ENCODE measurements at regions not wholly inside any gene's neighbourhood (a gene's known extent, or its start where the extent isn't known, plus 50 kb on each side); places are given as distances from the start of the nearest gene placed in this dataset.

DNA sequence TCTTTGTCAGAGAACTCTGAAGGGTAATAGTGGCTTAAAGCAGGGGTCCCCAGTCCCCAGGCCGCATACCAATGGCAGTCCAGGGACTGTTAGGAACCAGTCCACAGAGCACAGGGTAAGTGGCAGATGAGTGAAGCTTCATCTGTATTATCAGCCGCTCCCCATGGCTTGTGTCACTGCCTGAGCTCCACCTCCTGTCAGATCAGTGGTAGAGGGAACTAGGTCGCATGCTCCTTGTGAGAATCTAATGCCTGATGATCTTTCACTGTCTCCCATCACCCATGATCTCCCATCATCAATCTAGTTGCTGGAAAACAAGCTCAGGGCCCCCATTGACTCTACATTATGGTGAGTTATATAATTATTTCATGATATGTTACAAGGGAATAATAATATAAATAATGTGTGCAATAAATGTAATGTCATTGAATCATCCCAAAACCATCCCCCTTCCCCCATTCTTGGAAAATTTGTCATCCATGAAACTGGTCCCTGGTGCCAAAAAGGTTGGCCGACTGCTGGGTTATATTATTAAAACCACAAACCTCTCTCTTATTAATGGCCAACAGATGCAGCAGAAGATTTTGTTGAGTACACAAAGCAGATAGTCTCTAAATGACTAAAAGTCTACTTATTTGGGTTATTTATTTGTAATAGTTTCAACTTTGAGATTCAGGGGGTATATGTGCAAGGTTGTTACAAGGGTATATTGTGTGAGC lies 782.7 kb downstream of the CDH11 start:
- no peaks in the 10 kb centered on the region for H3K4me1 Mint-ChIP-seq
- H3K9me3 Mint-ChIP-seq, result peaks cover 2% of the 10 kb centered on the region
- TF ChIP-seq CTCF (IDR thresholded peaks at IDR 0.05; ENCODE audit: unreplicated experiment in 3 of 3), result no peak
- no peak overlapping the region for H3K4me3 Mint-ChIP-seq
- H3K27ac Mint-ChIP-seq, result no peak overlapping the region
- H3K36me3 Mint-ChIP-seq (ENCODE audit: low read depth), result no peaks in the 10 kb centered on the region
- H3K27me3 Mint-ChIP-seq (ENCODE audit: low read depth), result no peaks in the 10 kb centered on the region

- H3K36me3 Mint-ChIP-seq (ENCODE audit: low read depth), result no peaks in the 10 kb centered on the region
- no peak for TF ChIP-seq CTCF (IDR thresholded peaks at IDR 0.05; ENCODE audit: unreplicated experiment in 3 of 3)
- H3K4me1 Mint-ChIP-seq, result no peaks in the 10 kb centered on the region
- no peaks in the 10 kb centered on the region for H3K27me3 Mint-ChIP-seq (ENCODE audit: low read depth)
- H3K9me3 Mint-ChIP-seq, result no peaks in the 10 kb centered on the region
- H3K4me3 Mint-ChIP-seq, result no peak overlapping the region
- H3K27ac Mint-ChIP-seq, result no peak overlapping the region
Measured at GRCh38 chr16:64321881-64322280, 800.0 kb downstream of the CDH11 start.

- H3K36me3 Mint-ChIP-seq (ENCODE audit: low read depth), result no peaks in the 10 kb centered on the region
- H3K27ac Mint-ChIP-seq, result no peak overlapping the region
- H3K27me3 Mint-ChIP-seq (ENCODE audit: low read depth), result no peaks in the 10 kb centered on the region
- no peak overlapping the region for H3K4me3 Mint-ChIP-seq
- no peaks in the 10 kb centered on the region for H3K9me3 Mint-ChIP-seq
- TF ChIP-seq CTCF (IDR thresholded peaks at IDR 0.05; ENCODE audit: unreplicated experiment in 3 of 3), result no peak
- H3K4me1 Mint-ChIP-seq, result no peaks in the 10 kb centered on the region
Measured at GRCh38 chr16:64321066-64321465, 800.8 kb downstream of the CDH11 start.

DNA sequence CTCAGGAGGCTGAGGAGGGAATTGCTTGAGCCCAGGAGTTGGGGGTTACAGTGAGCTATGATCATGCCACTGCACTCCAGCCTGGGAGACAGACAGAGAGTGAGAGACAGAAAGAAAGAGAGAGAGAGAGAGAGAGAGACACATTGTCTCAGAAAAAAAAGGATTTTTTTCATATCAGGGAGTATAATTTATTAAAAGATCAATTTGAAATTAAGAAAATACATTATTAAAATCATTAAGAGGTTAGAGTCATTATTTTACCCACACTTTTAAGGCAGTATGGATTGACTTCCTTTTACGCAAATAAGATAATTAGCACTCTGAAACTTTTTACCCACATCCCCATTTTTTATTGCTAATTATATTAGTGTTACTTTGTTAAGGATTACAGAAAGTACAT lies 804.3 kb downstream of the CDH11 start:
- Mint-ChIP-seq H3K4me1 (peaks cover 5% of the 10 kb centered on the region), H3K27ac (no peak overlapping the region), H3K27me3 (ENCODE audit: low read depth) (no peaks in the 10 kb centered on the region), H3K36me3 (ENCODE audit: low read depth) (no peaks in the 10 kb centered on the region), H3K4me3 (no peak overlapping the region), H3K9me3 (no peaks in the 10 kb centered on the region)
- no peak for TF ChIP-seq CTCF (IDR thresholded peaks at IDR 0.05; ENCODE audit: unreplicated experiment in 3 of 3)

- Mint-ChIP-seq H3K27ac (no peak overlapping the region), H3K4me3 (no peak overlapping the region), H3K9me3 (peaks cover 5% of the 10 kb centered on the region), H3K4me1 (peaks cover 5% of the 10 kb centered on the region), H3K36me3 (ENCODE audit: low read depth) (no peaks in the 10 kb centered on the region), H3K27me3 (ENCODE audit: low read depth) (no peaks in the 10 kb centered on the region)
- TF ChIP-seq CTCF (IDR thresholded peaks at IDR 0.05; ENCODE audit: unreplicated experiment in 3 of 3), result no peak
Measured at GRCh38 chr16:64313726-64314125, 808.1 kb downstream of the CDH11 start.

- H3K36me3 Mint-ChIP-seq (ENCODE audit: low read depth), result peaks cover 4% of the 10 kb centered on the region
- no peaks in the 10 kb centered on the region for H3K27me3 Mint-ChIP-seq (ENCODE audit: low read depth)
- peak overlapping the region; percentile 24 to 59 (median 41) for H3K27ac Mint-ChIP-seq
- TF ChIP-seq CTCF (IDR thresholded peaks at IDR 0.05; ENCODE audit: unreplicated experiment in 3 of 3), result no peak
- peaks cover 10% of the 10 kb centered on the region for H3K9me3 Mint-ChIP-seq
- no peak overlapping the region for H3K4me3 Mint-ChIP-seq
- H3K4me1 Mint-ChIP-seq, result peaks cover 5% of the 10 kb centered on the region
Measured at GRCh38 chr16:64312980-64313379, 808.9 kb downstream of the CDH11 start.

All from nephron (organoid).